ENCODE measurements at regions not wholly inside any gene's neighbourhood (a gene's known extent, or its start where the extent isn't known, plus 50 kb on each side); places are given as distances from the start of the nearest gene placed in this dataset.

DNA sequence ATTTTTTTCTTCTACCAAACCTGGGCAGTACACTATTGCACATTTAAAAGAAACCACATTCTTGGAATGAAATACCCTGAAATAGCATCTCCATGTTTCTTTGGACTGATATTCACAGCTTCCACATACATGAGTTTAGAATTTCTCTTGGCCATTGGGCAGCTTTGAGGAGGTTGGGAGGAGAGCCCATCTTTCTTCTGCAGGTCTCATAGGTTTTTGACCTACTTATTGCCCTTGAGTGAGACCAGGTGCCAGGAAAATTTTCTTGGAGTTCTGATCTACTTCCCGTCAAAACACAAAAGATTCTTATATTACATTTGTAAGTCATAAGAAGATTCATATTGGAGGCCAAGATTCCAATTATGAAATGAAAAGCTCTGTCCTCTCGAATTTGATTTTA is 212.0 kb downstream of the IBTK start:
- no peak for TF ChIP-seq EZH2 (IDR thresholded peaks at IDR 0.05; ENCODE audit: borderline replicate concordance, low read depth, low read length, severe bottlenecking)
- TF ChIP-seq, protein P1, sequence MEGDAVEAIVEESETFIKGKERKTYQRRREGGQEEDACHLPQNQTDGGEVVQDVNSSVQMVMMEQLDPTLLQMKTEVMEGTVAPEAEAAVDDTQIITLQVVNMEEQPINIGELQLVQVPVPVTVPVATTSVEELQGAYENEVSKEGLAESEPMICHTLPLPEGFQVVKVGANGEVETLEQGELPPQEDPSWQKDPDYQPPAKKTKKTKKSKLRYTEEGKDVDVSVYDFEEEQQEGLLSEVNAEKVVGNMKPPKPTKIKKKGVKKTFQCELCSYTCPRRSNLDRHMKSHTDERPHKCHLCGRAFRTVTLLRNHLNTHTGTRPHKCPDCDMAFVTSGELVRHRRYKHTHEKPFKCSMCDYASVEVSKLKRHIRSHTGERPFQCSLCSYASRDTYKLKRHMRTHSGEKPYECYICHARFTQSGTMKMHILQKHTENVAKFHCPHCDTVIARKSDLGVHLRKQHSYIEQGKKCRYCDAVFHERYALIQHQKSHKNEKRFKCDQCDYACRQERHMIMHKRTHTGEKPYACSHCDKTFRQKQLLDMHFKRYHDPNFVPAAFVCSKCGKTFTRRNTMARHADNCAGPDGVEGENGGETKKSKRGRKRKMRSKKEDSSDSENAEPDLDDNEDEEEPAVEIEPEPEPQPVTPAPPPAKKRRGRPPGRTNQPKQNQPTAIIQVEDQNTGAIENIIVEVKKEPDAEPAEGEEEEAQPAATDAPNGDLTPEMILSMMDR (IDR thresholded peaks at IDR 0.05; ENCODE audit: borderline replicate concordance, extremely low read depth, low read length, poor library complexity, severe bottlenecking), result no peak

Data from DND-41 (cell line).